Glutamatergic neuron (in vitro differentiated cells): ENCODE measurements at regions not wholly inside any gene's neighbourhood (a gene's known extent, or its start where the extent isn't known, plus 50 kb on each side); places are given as distances from the start of the nearest gene placed in this dataset.

Experiments
- DNase-seq: peaks from one replicate; pipeline ENCODE4 v3.0.0; 2022
- H3K27ac Mint-ChIP-seq: one replicate; pipeline ENCODE4 v1.8.0; 2020; ENCODE audit warnings: mild to moderate bottlenecking, mixed read lengths, inconsistent platforms; ENCODE audit not compliant: unreplicated experiment
- H3K27me3 Mint-ChIP-seq: one replicate; pipeline ENCODE4 v1.8.0; 2020; ENCODE audit warnings: mild to moderate bottlenecking, moderate library complexity, mixed read lengths, inconsistent platforms; ENCODE audit not compliant: unreplicated experiment
- H3K36me3 Mint-ChIP-seq: one replicate; pipeline ENCODE4 v1.8.0; 2020; ENCODE audit warnings: mild to moderate bottlenecking, mixed read lengths, inconsistent platforms; ENCODE audit not compliant: unreplicated experiment
- H3K4me1 Mint-ChIP-seq: one replicate; pipeline ENCODE4 v1.8.0; 2020; ENCODE audit warnings: mild to moderate bottlenecking, low read depth, mixed read lengths, inconsistent platforms; ENCODE audit not compliant: unreplicated experiment
- H3K4me3 Mint-ChIP-seq: one replicate; pipeline ENCODE4 v1.8.0; 2020; ENCODE audit warnings: mild to moderate bottlenecking, mixed read lengths, inconsistent platforms; ENCODE audit not compliant: unreplicated experiment
- H3K9me3 Mint-ChIP-seq: one replicate; pipeline ENCODE4 v1.8.0; 2020; ENCODE audit warnings: mild to moderate bottlenecking, moderate library complexity, mixed read lengths, inconsistent platforms; ENCODE audit not compliant: unreplicated experiment
- TF ChIP-seq, protein P1 (sequence below): fragments of 200-600 bp; sonication (generic); IDR thresholded peaks from one replicate; pipeline ENCODE4 v1.5.0; 2021; ENCODE audit not compliant: partially characterized antibody, unreplicated experiment

- Mint-ChIP-seq H3K4me1 (no peaks in the 10 kb centered on the region), H3K27ac (no peak overlapping the region), H3K27me3 (no peaks in the 10 kb centered on the region), H3K9me3 (no peaks in the 10 kb centered on the region), H3K36me3 (no peaks in the 10 kb centered on the region), H3K4me3 (no peak overlapping the region)
- TF ChIP-seq, protein P1, sequence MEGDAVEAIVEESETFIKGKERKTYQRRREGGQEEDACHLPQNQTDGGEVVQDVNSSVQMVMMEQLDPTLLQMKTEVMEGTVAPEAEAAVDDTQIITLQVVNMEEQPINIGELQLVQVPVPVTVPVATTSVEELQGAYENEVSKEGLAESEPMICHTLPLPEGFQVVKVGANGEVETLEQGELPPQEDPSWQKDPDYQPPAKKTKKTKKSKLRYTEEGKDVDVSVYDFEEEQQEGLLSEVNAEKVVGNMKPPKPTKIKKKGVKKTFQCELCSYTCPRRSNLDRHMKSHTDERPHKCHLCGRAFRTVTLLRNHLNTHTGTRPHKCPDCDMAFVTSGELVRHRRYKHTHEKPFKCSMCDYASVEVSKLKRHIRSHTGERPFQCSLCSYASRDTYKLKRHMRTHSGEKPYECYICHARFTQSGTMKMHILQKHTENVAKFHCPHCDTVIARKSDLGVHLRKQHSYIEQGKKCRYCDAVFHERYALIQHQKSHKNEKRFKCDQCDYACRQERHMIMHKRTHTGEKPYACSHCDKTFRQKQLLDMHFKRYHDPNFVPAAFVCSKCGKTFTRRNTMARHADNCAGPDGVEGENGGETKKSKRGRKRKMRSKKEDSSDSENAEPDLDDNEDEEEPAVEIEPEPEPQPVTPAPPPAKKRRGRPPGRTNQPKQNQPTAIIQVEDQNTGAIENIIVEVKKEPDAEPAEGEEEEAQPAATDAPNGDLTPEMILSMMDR: no peak
- no peak for DNase-seq
Observed at GRCh38 chr2:67066782-67067181, 330.4 kb upstream of the ETAA1 start.

- no peaks in the 10 kb centered on the region for H3K4me1 Mint-ChIP-seq
- no peak overlapping the region for H3K4me3 Mint-ChIP-seq
- no peaks in the 10 kb centered on the region for H3K27me3 Mint-ChIP-seq
- H3K36me3 Mint-ChIP-seq: no peaks in the 10 kb centered on the region
- H3K9me3 Mint-ChIP-seq: no peaks in the 10 kb centered on the region
- TF ChIP-seq, protein P1: no peak
- no peak for DNase-seq
- no peak overlapping the region for H3K27ac Mint-ChIP-seq
Observed at GRCh38 chr2:67067656-67068055, 329.5 kb upstream of the ETAA1 start.

DNA sequence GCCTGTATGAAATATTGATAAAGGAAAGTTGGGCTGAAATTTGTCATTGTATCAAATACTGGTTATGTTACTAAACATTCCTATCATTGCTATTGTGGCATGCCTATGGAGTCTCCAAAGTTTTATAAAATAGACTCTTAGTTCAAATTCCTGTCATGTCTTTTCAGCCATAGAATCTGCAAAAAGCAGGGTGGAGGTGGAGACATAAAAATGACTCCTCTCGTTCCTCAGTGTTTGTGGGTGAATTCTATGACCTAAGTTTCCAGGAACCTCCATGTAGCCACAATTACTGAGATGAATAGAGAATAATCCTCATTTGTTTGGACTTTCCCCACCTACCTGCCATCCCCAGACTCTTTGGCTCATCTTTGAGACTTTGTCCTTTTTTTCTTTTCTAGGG is 326.3 kb upstream of the ETAA1 start:
- no peak for DNase-seq
- Mint-ChIP-seq H3K27me3 (no peaks in the 10 kb centered on the region), H3K36me3 (no peaks in the 10 kb centered on the region), H3K4me3 (no peak overlapping the region), H3K27ac (no peak overlapping the region), H3K9me3 (no peaks in the 10 kb centered on the region), H3K4me1 (no peaks in the 10 kb centered on the region)
- TF ChIP-seq, protein P1: no peak

DNA sequence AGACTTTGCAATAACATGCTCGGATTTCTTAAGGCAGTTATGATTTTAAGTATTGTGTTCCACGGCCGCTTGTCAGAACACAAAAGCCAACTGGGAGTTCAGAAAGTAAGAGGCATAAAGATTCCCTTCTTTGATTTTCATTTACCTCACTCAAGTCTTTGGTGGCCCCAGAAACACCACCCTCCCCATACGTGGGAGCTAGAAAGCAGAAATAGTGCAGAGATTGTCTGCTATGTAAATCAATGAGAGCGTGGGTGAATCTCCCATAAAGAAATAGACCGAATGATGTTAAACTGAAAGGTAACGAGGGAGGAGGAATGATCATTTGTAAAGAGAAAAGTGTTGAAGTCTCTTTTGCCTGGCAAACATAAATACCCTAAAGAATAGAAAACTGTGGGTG is 322.1 kb upstream of the ETAA1 start:
- H3K4me1 Mint-ChIP-seq: no peaks in the 10 kb centered on the region
- no peak overlapping the region for H3K4me3 Mint-ChIP-seq
- no peaks in the 10 kb centered on the region for H3K27me3 Mint-ChIP-seq
- no peaks in the 10 kb centered on the region for H3K36me3 Mint-ChIP-seq
- no peak for DNase-seq
- H3K9me3 Mint-ChIP-seq: no peaks in the 10 kb centered on the region
- TF ChIP-seq, protein P1: no peak
- no peak overlapping the region for H3K27ac Mint-ChIP-seq

DNA sequence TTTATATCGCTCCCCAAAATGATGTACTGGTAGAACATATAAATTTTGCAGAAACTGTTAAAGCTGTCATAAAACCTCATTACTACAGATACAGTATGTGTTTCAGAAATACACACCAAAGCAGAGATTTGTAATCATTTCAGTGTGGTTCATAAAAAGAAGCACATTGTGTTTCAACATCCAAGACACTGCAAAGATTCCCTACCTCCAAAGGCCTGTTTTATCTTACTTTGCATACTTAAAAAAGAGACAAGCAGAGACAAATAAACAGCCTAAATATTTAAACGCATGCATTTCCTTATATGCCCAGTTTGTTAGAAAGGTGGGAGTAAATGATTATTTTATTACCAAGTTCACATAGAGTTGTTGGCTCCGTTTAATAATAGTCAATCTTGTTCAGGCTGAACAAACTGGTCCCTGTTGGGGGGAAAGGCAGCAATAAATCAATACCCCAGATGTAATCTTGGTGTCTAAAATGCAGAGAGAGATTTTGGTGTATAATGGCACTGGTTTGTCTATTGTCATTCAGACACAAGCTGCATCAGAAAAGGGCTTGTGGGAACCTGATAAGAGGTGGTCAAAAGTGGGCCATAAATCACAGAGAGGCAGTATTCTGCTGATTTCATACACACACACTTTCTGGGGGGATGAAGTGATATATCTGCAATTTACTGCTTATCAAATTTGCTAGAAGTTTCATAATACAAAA is 321.4 kb upstream of the ETAA1 start:
- DNase-seq: no peak
- H3K4me1 Mint-ChIP-seq: no peaks in the 10 kb centered on the region
- H3K36me3 Mint-ChIP-seq: no peaks in the 10 kb centered on the region
- H3K9me3 Mint-ChIP-seq: no peaks in the 10 kb centered on the region
- no peaks in the 10 kb centered on the region for H3K27me3 Mint-ChIP-seq
- TF ChIP-seq, protein P1: no peak
- H3K4me3 Mint-ChIP-seq: no peak overlapping the region
- no peak overlapping the region for H3K27ac Mint-ChIP-seq
